ENCODE measurements at regions not wholly inside any gene's neighbourhood (a gene's known extent, or its start where the extent isn't known, plus 50 kb on each side); places are given as distances from the start of the nearest gene placed in this dataset.

- H3K4me1 Mint-ChIP-seq: no peaks in the 10 kb centered on the region
- H3K27ac Mint-ChIP-seq: no peak overlapping the region
- CTCF ChIA-PET: no interaction called here
- DNase-seq: no peak
- POLR2A ChIA-PET: no interaction called here
- H3K27me3 Mint-ChIP-seq: no peaks in the 10 kb centered on the region
- H3K4me3 Mint-ChIP-seq: no peak overlapping the region
- no peaks in the 10 kb centered on the region for H3K9me3 Mint-ChIP-seq
- no peaks in the 10 kb centered on the region for H3K36me3 Mint-ChIP-seq (ENCODE audit: low read depth)
Measured at GRCh38 chr2:6556755-6557154, 309.0 kb downstream of the CMPK2 start.

DNA sequence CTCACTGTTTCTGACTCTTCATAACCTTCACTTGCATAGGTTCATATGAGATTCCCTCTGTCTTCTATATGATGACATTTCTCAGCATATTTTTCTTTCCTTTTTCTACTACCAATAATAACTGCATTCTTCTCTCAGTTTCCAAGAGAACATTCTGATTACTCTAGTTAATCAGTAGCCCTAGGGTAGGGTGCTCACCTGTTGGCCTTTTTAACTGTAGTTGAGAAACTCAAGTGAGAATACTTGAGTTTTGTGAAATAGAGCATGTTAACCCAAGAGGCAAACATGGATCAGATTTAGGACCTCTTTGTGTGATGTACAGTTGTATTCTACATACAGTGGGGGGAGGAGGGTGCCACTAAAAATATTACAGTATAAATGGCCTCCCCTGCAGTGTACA, 308.0 kb downstream of the CMPK2 start:
- H3K9me3 Mint-ChIP-seq: no peaks in the 10 kb centered on the region
- H3K27ac Mint-ChIP-seq: no peak overlapping the region

GRCh38 chr2:6562771-6563170, 302.9 kb downstream of the CMPK2 start:
- H3K27me3 Mint-ChIP-seq: no peaks in the 10 kb centered on the region
- no peaks in the 10 kb centered on the region for H3K9me3 Mint-ChIP-seq
- no peaks in the 10 kb centered on the region for H3K4me1 Mint-ChIP-seq
- H3K27ac Mint-ChIP-seq: no peak overlapping the region
- no peak for DNase-seq
- ChIA-PET CTCF (no interaction called here), POLR2A (no interaction called here)
- H3K36me3 Mint-ChIP-seq (ENCODE audit: low read depth): no peaks in the 10 kb centered on the region
- H3K4me3 Mint-ChIP-seq: no peak overlapping the region

More for the DNA sequence above, 308.0 kb downstream of the CMPK2 start:
- CTCF ChIA-PET: no interaction called here
- no peak for DNase-seq
- Mint-ChIP-seq H3K27me3 (no peaks in the 10 kb centered on the region), H3K4me1 (no peaks in the 10 kb centered on the region), H3K4me3 (no peak overlapping the region), H3K36me3 (ENCODE audit: low read depth) (no peaks in the 10 kb centered on the region)
- POLR2A ChIA-PET: no interaction called here

GRCh38 chr2:6564326-6564725, 301.4 kb downstream of the CMPK2 start:
- Mint-ChIP-seq H3K4me3 (no peak overlapping the region), H3K4me1 (no peaks in the 10 kb centered on the region), H3K36me3 (ENCODE audit: low read depth) (no peaks in the 10 kb centered on the region), H3K27ac (no peak overlapping the region), H3K27me3 (no peaks in the 10 kb centered on the region), H3K9me3 (no peaks in the 10 kb centered on the region)
- DNase-seq: no peak
- POLR2A ChIA-PET: no interaction called here
- CTCF ChIA-PET: no interaction called here

- Mint-ChIP-seq H3K27me3 (no peaks in the 10 kb centered on the region), H3K4me3 (no peak overlapping the region), H3K36me3 (ENCODE audit: low read depth) (no peaks in the 10 kb centered on the region), H3K9me3 (no peaks in the 10 kb centered on the region), H3K4me1 (no peaks in the 10 kb centered on the region), H3K27ac (no peak overlapping the region)
- ChIA-PET POLR2A (no interaction called here), CTCF (no interaction called here)
- DNase-seq: no peak
Measured at GRCh38 chr2:6574121-6574520, 291.6 kb downstream of the CMPK2 start.

DNA sequence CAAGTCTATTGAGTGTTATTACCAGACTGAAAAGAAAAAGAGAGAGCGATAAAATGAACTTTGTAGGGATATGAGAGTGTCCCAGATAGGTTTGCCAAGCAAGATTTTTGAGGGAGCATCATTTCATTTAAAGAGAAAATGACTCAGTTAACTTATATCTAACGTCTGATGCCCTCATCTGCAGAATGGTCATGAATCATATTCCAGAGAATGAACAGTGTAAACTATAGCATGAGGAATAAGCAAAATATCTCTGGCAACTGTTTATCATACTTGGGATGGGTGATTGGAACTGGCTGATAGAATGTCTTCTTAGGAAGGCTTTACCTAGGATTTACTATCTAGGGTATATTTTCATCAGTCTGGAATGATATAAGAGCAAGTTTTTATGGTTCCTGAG, 289.4 kb downstream of the CMPK2 start:
- H3K9me3 Mint-ChIP-seq: no peaks in the 10 kb centered on the region
- no peak overlapping the region for H3K27ac Mint-ChIP-seq
- no peaks in the 10 kb centered on the region for H3K27me3 Mint-ChIP-seq
- H3K4me1 Mint-ChIP-seq: no peaks in the 10 kb centered on the region
- no peak overlapping the region for H3K4me3 Mint-ChIP-seq
- CTCF ChIA-PET: no interaction called here
- no peak for DNase-seq
- H3K36me3 Mint-ChIP-seq (ENCODE audit: low read depth): no peaks in the 10 kb centered on the region
- POLR2A ChIA-PET: no interaction called here

- no peak for DNase-seq
- Mint-ChIP-seq H3K36me3 (ENCODE audit: low read depth) (no peaks in the 10 kb centered on the region), H3K4me3 (no peak overlapping the region), H3K27me3 (no peaks in the 10 kb centered on the region), H3K4me1 (no peaks in the 10 kb centered on the region), H3K27ac (no peak overlapping the region), H3K9me3 (no peaks in the 10 kb centered on the region)
- POLR2A ChIA-PET: no interaction called here
- CTCF ChIA-PET: no interaction called here
Measured at GRCh38 chr2:6577960-6578359, 287.7 kb downstream of the CMPK2 start.

DNA sequence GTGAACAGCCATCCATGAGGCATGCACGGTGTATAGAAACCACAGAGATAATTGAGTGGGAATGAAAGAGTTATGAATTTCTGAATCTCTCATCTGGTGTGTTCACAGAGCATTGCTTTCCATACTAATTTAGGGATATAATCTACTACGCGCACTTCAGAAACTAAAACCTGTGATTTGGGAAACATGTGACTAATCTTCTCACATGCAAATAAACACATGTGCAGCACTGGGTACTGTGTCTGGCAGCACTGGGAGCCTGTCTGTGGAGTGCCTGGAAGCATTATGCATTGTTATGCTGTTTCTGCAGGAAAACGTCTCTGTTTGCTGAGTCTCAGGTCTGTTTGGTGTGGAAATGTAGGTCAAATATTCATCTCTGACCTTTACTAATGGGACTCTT, 287.3 kb downstream of the CMPK2 start:
- Mint-ChIP-seq H3K27me3 (no peaks in the 10 kb centered on the region), H3K4me3 (no peak overlapping the region)

GRCh38 chr2:6579281-6579680, 286.4 kb downstream of the CMPK2 start:
- Mint-ChIP-seq H3K36me3 (ENCODE audit: low read depth) (no peaks in the 10 kb centered on the region), H3K27ac (no peak overlapping the region), H3K4me1 (no peaks in the 10 kb centered on the region), H3K9me3 (no peaks in the 10 kb centered on the region), H3K4me3 (no peak overlapping the region), H3K27me3 (no peaks in the 10 kb centered on the region)
- no peak for DNase-seq
- CTCF ChIA-PET: no interaction called here
- POLR2A ChIA-PET: no interaction called here

More for the DNA sequence above, 287.3 kb downstream of the CMPK2 start:
- DNase-seq: no peak
- no peaks in the 10 kb centered on the region for H3K4me1 Mint-ChIP-seq
- H3K9me3 Mint-ChIP-seq: no peaks in the 10 kb centered on the region
- no peaks in the 10 kb centered on the region for H3K36me3 Mint-ChIP-seq (ENCODE audit: low read depth)
- CTCF ChIA-PET: no interaction called here
- H3K27ac Mint-ChIP-seq: no peak overlapping the region
- POLR2A ChIA-PET: no interaction called here

DNA sequence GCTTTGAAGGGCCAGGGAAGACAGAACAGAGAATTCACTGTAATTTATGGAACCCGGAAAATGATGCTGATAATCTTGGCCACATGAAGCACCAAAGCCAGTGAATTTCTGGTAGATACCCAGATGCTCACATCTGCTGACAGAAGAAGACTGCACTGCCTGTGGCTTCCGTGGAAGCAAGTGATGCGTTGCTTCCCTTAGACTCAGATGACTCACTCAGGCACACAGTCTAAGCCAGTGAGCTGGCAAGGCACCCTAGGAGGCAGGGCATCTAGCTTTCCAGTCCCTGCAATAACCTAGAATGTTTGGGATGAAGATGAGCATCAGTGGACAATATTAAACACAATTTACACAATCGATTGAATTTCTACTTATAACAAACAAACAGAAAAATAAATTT, 284.7 kb downstream of the CMPK2 start:
- Mint-ChIP-seq H3K4me3 (no peak overlapping the region), H3K27ac (no peak overlapping the region), H3K27me3 (no peaks in the 10 kb centered on the region), H3K9me3 (no peaks in the 10 kb centered on the region), H3K4me1 (no peaks in the 10 kb centered on the region), H3K36me3 (ENCODE audit: low read depth) (no peaks in the 10 kb centered on the region)
- ChIA-PET CTCF (no interaction called here), POLR2A (no interaction called here)
- DNase-seq: no peak

GRCh38 chr2:6589150-6589549, 276.6 kb downstream of the CMPK2 start:
- CTCF ChIA-PET: no interaction called here
- H3K4me3 Mint-ChIP-seq: no peak overlapping the region
- no peaks in the 10 kb centered on the region for H3K36me3 Mint-ChIP-seq (ENCODE audit: low read depth)
- H3K27me3 Mint-ChIP-seq: no peaks in the 10 kb centered on the region
- H3K4me1 Mint-ChIP-seq: no peaks in the 10 kb centered on the region
- no peak overlapping the region for H3K27ac Mint-ChIP-seq
- no peak for DNase-seq
- H3K9me3 Mint-ChIP-seq: no peaks in the 10 kb centered on the region
- POLR2A ChIA-PET: no interaction called here

- no peaks in the 10 kb centered on the region for H3K36me3 Mint-ChIP-seq (ENCODE audit: low read depth)
- POLR2A ChIA-PET: no interaction called here
- H3K4me1 Mint-ChIP-seq: no peaks in the 10 kb centered on the region
Measured at GRCh38 chr2:6590442-6590841, 275.3 kb downstream of the CMPK2 start.

DNA sequence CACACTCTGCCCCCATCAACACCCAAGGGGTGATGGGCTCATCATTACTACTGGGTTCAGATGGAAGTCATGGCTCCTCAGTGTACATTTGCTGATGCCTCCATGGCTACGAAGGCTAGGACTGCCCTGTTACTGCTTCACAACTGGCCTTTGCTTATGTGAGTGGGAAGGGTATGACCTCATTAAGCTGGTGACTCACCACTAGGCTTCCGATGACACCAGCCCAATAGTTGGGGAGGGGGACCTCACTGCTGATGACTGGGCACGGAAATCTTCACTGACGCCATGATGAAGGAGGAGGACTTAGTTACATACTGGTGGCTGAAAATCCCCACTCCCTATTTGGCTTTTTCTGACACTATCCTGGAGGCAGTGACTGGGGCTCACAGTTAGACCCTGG, 263.2 kb downstream of the CMPK2 start:
- ChIA-PET CTCF (no interaction called here), POLR2A (no interaction called here)
- no peak overlapping the region for H3K27ac Mint-ChIP-seq
- H3K4me3 Mint-ChIP-seq: no peak overlapping the region
- DNase-seq: no peak
- H3K4me1 Mint-ChIP-seq: no peaks in the 10 kb centered on the region
- no peaks in the 10 kb centered on the region for H3K9me3 Mint-ChIP-seq
- H3K27me3 Mint-ChIP-seq: no peaks in the 10 kb centered on the region
- H3K36me3 Mint-ChIP-seq (ENCODE audit: low read depth): no peaks in the 10 kb centered on the region

More at GRCh38 chr2:6590442-6590841, 275.3 kb downstream of the CMPK2 start:
- no peaks in the 10 kb centered on the region for H3K27me3 Mint-ChIP-seq
- no peak overlapping the region for H3K4me3 Mint-ChIP-seq
- CTCF ChIA-PET: no interaction called here
- no peak for DNase-seq
- no peaks in the 10 kb centered on the region for H3K9me3 Mint-ChIP-seq
- no peak overlapping the region for H3K27ac Mint-ChIP-seq

DNA sequence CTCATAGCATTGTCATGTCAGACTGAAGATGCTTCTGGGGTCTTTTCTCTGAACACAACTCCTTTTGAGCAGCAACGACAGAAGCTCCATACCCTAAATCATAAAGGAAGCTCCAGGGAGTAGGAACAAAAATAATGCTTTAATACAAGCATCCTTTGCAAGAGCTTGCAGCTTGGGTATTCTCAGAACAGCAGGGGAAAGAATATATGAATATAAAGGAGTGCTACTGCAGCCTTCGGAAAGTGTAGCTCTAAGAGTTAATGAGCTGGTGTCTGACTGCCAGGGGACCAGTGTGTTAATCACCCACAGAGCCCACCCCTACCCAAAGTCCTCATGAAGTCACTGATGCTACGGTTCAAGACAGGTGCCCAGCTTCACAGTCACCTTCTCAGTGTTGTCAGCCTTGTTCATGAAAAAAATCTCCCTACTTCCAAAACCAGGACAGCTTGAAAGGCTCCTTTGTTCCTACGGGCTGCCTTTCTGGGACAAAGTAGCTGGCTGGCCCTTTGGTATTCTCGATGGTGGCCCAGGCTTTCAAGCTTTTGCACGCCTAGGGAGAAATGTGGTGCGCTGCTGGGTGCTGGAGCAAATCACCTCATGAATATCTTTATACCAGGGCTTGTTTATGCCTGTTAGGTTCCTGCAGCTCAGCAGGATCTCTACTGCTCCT, 259.7 kb downstream of the CMPK2 start:
- Mint-ChIP-seq H3K36me3 (ENCODE audit: low read depth) (no peaks in the 10 kb centered on the region), H3K9me3 (no peaks in the 10 kb centered on the region), H3K27ac (no peak overlapping the region), H3K27me3 (no peaks in the 10 kb centered on the region), H3K4me1 (no peaks in the 10 kb centered on the region), H3K4me3 (no peak overlapping the region)
- CTCF ChIA-PET: no interaction called here
- POLR2A ChIA-PET: no interaction called here
- no peak for DNase-seq

GRCh38 chr2:6617794-6618193, 247.9 kb downstream of the CMPK2 start:
- Mint-ChIP-seq H3K9me3 (peaks cover 3% of the 10 kb centered on the region), H3K4me1 (no peaks in the 10 kb centered on the region), H3K27ac (no peak overlapping the region), H3K4me3 (no peak overlapping the region), H3K27me3 (no peaks in the 10 kb centered on the region), H3K36me3 (ENCODE audit: low read depth) (no peaks in the 10 kb centered on the region)
- ChIA-PET CTCF (no interaction called here), POLR2A (no interaction called here)
- DNase-seq: no peak
